A549 (cell line): ENCODE measurements at regions not wholly inside any gene's neighbourhood (a gene's known extent, or its start where the extent isn't known, plus 50 kb on each side); places are given as distances from the start of the nearest gene placed in this dataset.
"Not testable (repeated sequence)": the region's sequence is repeated elsewhere in the genome, so short reads cannot be mapped to it uniquely, and the experiment has no call there.

Experiments used
- ATAC-seq, 2 experiments: fragments of 200-7000 bp in 1 of 2; fragments of >200 bp in 1 of 2; cut with Nextera tagmentation in 1 of 2; cut with Tn5 transposase in 1 of 2; 3 replicates each; pipeline versions ENCODE4 v1.8.0 to v1.9.1; 2018 to 2020; ENCODE audit warnings: mild to moderate bottlenecking in 1 of 2, moderate library complexity in 1 of 2
- CTCF ChIA-PET: fragments of 300-600 bp; sonication (Branson Sonifier 250); formaldehyde crosslinking; extraction: SDS; loops from one replicate; lab custom pipeline; 2021; ENCODE audit warnings: antibody characterized with exemption, inconsistent platforms; lab: Yijun Ruan, JAX
- POLR2A ChIA-PET: fragments of 350-600 bp; formaldehyde crosslinking; extraction: SDS; loops from one replicate; lab custom pipeline; 2021; ENCODE audit warnings: antibody characterized with exemption, inconsistent platforms; lab: Yijun Ruan, JAX
- DNase-seq, 2 experiments: peaks; one replicate each; pipeline versions ENCODE4 v3.0.0 to v3.0.0-alpha.2; 2011 to 2016; ENCODE audit warnings: low read depth in 1 of 2, low spot score in 1 of 2
- FAIRE-seq: peaks from 2 replicates; lab custom pipeline; 2011; peaks lifted over from hg19 to GRCh38; lab: Jason Lieb, UNC
- H3K27ac ChIP-seq, 2 experiments: fragments of >200 bp; sonication (Bioruptor Twin); formaldehyde crosslinking; 3 replicates each; pipeline ENCODE4 v1.5.1; 2016 to 2017
- H3K4me1 ChIP-seq: fragments of >200 bp; sonication (Bioruptor Twin); formaldehyde crosslinking; 3 replicates; pipeline ENCODE4 v1.6.1; 2016
- H3K4me2 ChIP-seq: fragments of >200 bp; sonication (Bioruptor Twin); formaldehyde crosslinking; 3 replicates; pipeline ENCODE4 v1.6.1; 2016
- H3K4me3 ChIP-seq: fragments of >200 bp; sonication (Bioruptor Twin); formaldehyde crosslinking; 3 replicates; pipeline ENCODE4 v1.5.1; 2016
- H3K9me3 ChIP-seq: fragments of >200 bp; sonication (Bioruptor Twin); formaldehyde crosslinking; 3 replicates; pipeline ENCODE4 v1.6.1; 2016
- CTCF ChIP-seq: fragments of >200 bp; sonication (Bioruptor Twin); formaldehyde crosslinking; IDR thresholded peaks from 3 replicates; pipeline ENCODE4 v1.5.1; 2016
- WGBS: methylation state at CpG from one replicate; pipeline ENCODE4 v1.1.6; 2017; ENCODE audit errors: missing lambda C conversion rate; 5-methylcytosine and 5-hydroxymethylcytosine counted together

GRCh38 chr2:89154247-89154682, 462.8 kb downstream of the RPIA start:
- peak; percentile 24; the same call in 1 of the 3 replicates for TF ChIP-seq CTCF
- H3K4me3 ChIP-seq, DNase-seq, POLR2A ChIA-PET, H3K9me3 ChIP-seq, CTCF ChIA-PET, H3K4me1 ChIP-seq, H3K4me2 ChIP-seq, H3K27ac ChIP-seq: not testable (repeated sequence)
- WGBS = 86% methylated on average over 1 of the region's 2 CpGs
- FAIRE-seq (peak; percentile 99), ATAC-seq (peak; percentile 72 to 88; a peak in 5 of 6 replicates)

GRCh38 chr2:89160306-89160705, 468.8 kb downstream of the RPIA start:
- ATAC-seq = peak; percentile 85 to 98
- 0% methylated on average over 1 of the region's 9 CpGs for WGBS
- DNase-seq, H3K27ac ChIP-seq, CTCF ChIA-PET, H3K4me1 ChIP-seq, H3K4me3 ChIP-seq, POLR2A ChIA-PET, H3K9me3 ChIP-seq, FAIRE-seq, H3K4me2 ChIP-seq: not testable (repeated sequence)

- DNase-seq, CTCF ChIA-PET, H3K27ac ChIP-seq, ATAC-seq, FAIRE-seq, H3K4me3 ChIP-seq, POLR2A ChIA-PET, H3K4me1 ChIP-seq, H3K9me3 ChIP-seq, H3K4me2 ChIP-seq: not testable (repeated sequence)
- 0% methylated on average over 2 of the region's 2 CpGs for WGBS
These were observed 470.2 kb downstream of the RPIA start for GRCh38 chr2:89161626-89162025.

- FAIRE-seq, CTCF ChIA-PET, H3K4me1 ChIP-seq, POLR2A ChIA-PET, H3K27ac ChIP-seq, H3K4me2 ChIP-seq, H3K9me3 ChIP-seq, DNase-seq, ATAC-seq, H3K4me3 ChIP-seq: not testable (repeated sequence)
- 0% methylated on average over 2 of the region's 4 CpGs for WGBS
These were observed 479.2 kb downstream of the RPIA start for GRCh38 chr2:89170506-89171173.

GRCh38 chr2:89171174-89171519, 479.7 kb downstream of the RPIA start:
- DNase-seq, H3K4me3 ChIP-seq, H3K4me1 ChIP-seq, ATAC-seq, POLR2A ChIA-PET, FAIRE-seq, H3K4me2 ChIP-seq, H3K27ac ChIP-seq, H3K9me3 ChIP-seq, CTCF ChIA-PET: not testable (repeated sequence)
- 0% methylated on average over 1 of the region's 1 CpG for WGBS

GRCh38 chr2:89177004-89177403, 485.5 kb downstream of the RPIA start:
- DNase-seq, H3K9me3 ChIP-seq, POLR2A ChIA-PET, FAIRE-seq, H3K4me2 ChIP-seq, H3K27ac ChIP-seq, H3K4me3 ChIP-seq, CTCF ChIA-PET, H3K4me1 ChIP-seq, ATAC-seq: not testable (repeated sequence)

GRCh38 chr2:89182221-89182620, 490.7 kb downstream of the RPIA start:
- DNase-seq, H3K27ac ChIP-seq, POLR2A ChIA-PET, FAIRE-seq, ATAC-seq, H3K4me1 ChIP-seq, H3K4me3 ChIP-seq, H3K9me3 ChIP-seq, H3K4me2 ChIP-seq, CTCF ChIA-PET: not testable (repeated sequence)
- 0% methylated on average over 3 of the region's 4 CpGs for WGBS

- DNase-seq, H3K9me3 ChIP-seq, H3K4me2 ChIP-seq, FAIRE-seq, CTCF ChIA-PET, H3K27ac ChIP-seq, POLR2A ChIA-PET, H3K4me1 ChIP-seq, ATAC-seq, H3K4me3 ChIP-seq: not testable (repeated sequence)
- 0% methylated on average over 1 of the region's 1 CpG for WGBS
These were observed 493.3 kb downstream of the RPIA start for GRCh38 chr2:89184746-89185145.

GRCh38 chr2:89195636-89196251, 504.3 kb downstream of the RPIA start:
- FAIRE-seq = not testable (repeated sequence)

GRCh38 chr2:89196719-89197118, 505.2 kb downstream of the RPIA start:
- ATAC-seq, H3K27ac ChIP-seq, POLR2A ChIA-PET, H3K4me2 ChIP-seq, H3K4me3 ChIP-seq, FAIRE-seq, H3K4me1 ChIP-seq, H3K9me3 ChIP-seq, CTCF ChIA-PET, DNase-seq: not testable (repeated sequence)
- no CpG with 5 or more reads among the region's 3 CpGs for WGBS

More at GRCh38 chr2:89195636-89196251, 504.3 kb downstream of the RPIA start:
- WGBS = no CpG with 5 or more reads among the region's 4 CpGs
- POLR2A ChIA-PET, H3K4me2 ChIP-seq, CTCF ChIA-PET, H3K4me3 ChIP-seq, DNase-seq, H3K4me1 ChIP-seq, ATAC-seq, H3K9me3 ChIP-seq, H3K27ac ChIP-seq: not testable (repeated sequence)
